Mesothelial cell of epicardium (in vitro differentiated cells): ENCODE measurements at regions not wholly inside any gene's neighbourhood (a gene's known extent, or its start where the extent isn't known, plus 50 kb on each side); places are given as distances from the start of the nearest gene placed in this dataset.

Experiments
- DNase-seq, 2 experiments: peaks; one replicate each; pipeline ENCODE4 v3.0.0; 2021; ENCODE audit warnings: low spot score in 2 of 2; ENCODE audit not compliant: unreplicated experiment in 2 of 2
- H3K27ac Mint-ChIP-seq: 2 replicates; pipeline ENCODE4 v1.8.0; 2021; ENCODE audit warnings: mixed read lengths
- H3K27me3 Mint-ChIP-seq: 2 replicates; pipeline ENCODE4 v1.8.0; 2021; ENCODE audit warnings: low read depth, mixed read lengths
- H3K36me3 Mint-ChIP-seq: 2 replicates; pipeline ENCODE4 v1.8.0; 2021; ENCODE audit warnings: mixed read lengths
- H3K4me1 Mint-ChIP-seq: 2 replicates; pipeline ENCODE4 v1.8.0; 2021; ENCODE audit warnings: mixed read lengths
- H3K4me3 Mint-ChIP-seq: 2 replicates; pipeline ENCODE4 v1.8.0; 2021; ENCODE audit warnings: mild to moderate bottlenecking, moderate library complexity, mixed read lengths
- H3K9me3 Mint-ChIP-seq: 2 replicates; pipeline ENCODE4 v1.8.0; 2021; ENCODE audit warnings: mixed read lengths
- CTCF ChIP-seq: fragments of 200-600 bp; sonication (generic); IDR thresholded peaks from one replicate; pipeline ENCODE4 v1.5.0; 2021; ENCODE audit warnings: antibody characterized with exemption; ENCODE audit not compliant: unreplicated experiment

GRCh38 chr4:180261346-180261745 is 1981.9 kb upstream of the TENM3 start:
- Mint-ChIP-seq H3K36me3 (peaks cover 5% of the 10 kb centered on the region), H3K27ac (no peak overlapping the region), H3K9me3 (no peaks in the 10 kb centered on the region), H3K4me1 (no peaks in the 10 kb centered on the region), H3K4me3 (no peak overlapping the region), H3K27me3 (no peaks in the 10 kb centered on the region)
- no peak for DNase-seq
- no peak for TF ChIP-seq CTCF

- peaks cover 16% of the 10 kb centered on the region for H3K4me1 Mint-ChIP-seq
- DNase-seq, result no peak
- H3K27ac Mint-ChIP-seq, result no peak overlapping the region
- no peaks in the 10 kb centered on the region for H3K36me3 Mint-ChIP-seq
- TF ChIP-seq CTCF, result no peak
- H3K9me3 Mint-ChIP-seq, result peaks cover 3% of the 10 kb centered on the region
- H3K27me3 Mint-ChIP-seq, result no peaks in the 10 kb centered on the region
- H3K4me3 Mint-ChIP-seq, result no peak overlapping the region
Measured at GRCh38 chr4:180280076-180280475, 1963.1 kb upstream of the TENM3 start.

- Mint-ChIP-seq H3K9me3 (peaks cover 3% of the 10 kb centered on the region), H3K27ac (no peak overlapping the region), H3K36me3 (no peaks in the 10 kb centered on the region), H3K4me1 (peaks cover 20% of the 10 kb centered on the region), H3K4me3 (no peak overlapping the region), H3K27me3 (no peaks in the 10 kb centered on the region)
- DNase-seq, result no peak
- TF ChIP-seq CTCF, result no peak
Measured at GRCh38 chr4:180280726-180281297, 1962.4 kb upstream of the TENM3 start.

GRCh38 chr4:180281724-180282123 is 1961.5 kb upstream of the TENM3 start:
- no peak for TF ChIP-seq CTCF
- no peak overlapping the region for H3K4me3 Mint-ChIP-seq
- no peaks in the 10 kb centered on the region for H3K27me3 Mint-ChIP-seq
- no peak overlapping the region for H3K27ac Mint-ChIP-seq
- peaks cover 24% of the 10 kb centered on the region for H3K4me1 Mint-ChIP-seq
- H3K36me3 Mint-ChIP-seq, result no peaks in the 10 kb centered on the region
- peaks cover under 1% of the 10 kb centered on the region for H3K9me3 Mint-ChIP-seq
- no peak for DNase-seq

- Mint-ChIP-seq H3K9me3 (no peaks in the 10 kb centered on the region), H3K4me1 (peaks cover 24% of the 10 kb centered on the region), H3K27me3 (no peaks in the 10 kb centered on the region), H3K4me3 (no peak overlapping the region), H3K27ac (no peak overlapping the region), H3K36me3 (no peaks in the 10 kb centered on the region)
- no peak for DNase-seq
- no peak for TF ChIP-seq CTCF
Measured at GRCh38 chr4:180284267-180284666, 1958.9 kb upstream of the TENM3 start.

GRCh38 chr4:180285796-180286195 is 1957.4 kb upstream of the TENM3 start:
- H3K4me1 Mint-ChIP-seq, result peaks cover 22% of the 10 kb centered on the region
- peaks cover 3% of the 10 kb centered on the region for H3K9me3 Mint-ChIP-seq
- H3K4me3 Mint-ChIP-seq, result no peak overlapping the region
- TF ChIP-seq CTCF, result no peak
- DNase-seq, result no peak
- H3K36me3 Mint-ChIP-seq, result peaks cover 2% of the 10 kb centered on the region
- no peak overlapping the region for H3K27ac Mint-ChIP-seq
- no peaks in the 10 kb centered on the region for H3K27me3 Mint-ChIP-seq
